UCSD-AML1 (cell line): ENCODE measurements at regions not wholly inside any gene's neighbourhood (a gene's known extent, or its start where the extent isn't known, plus 50 kb on each side); places are given as distances from the start of the nearest gene placed in this dataset.

Experiments
- DNase-seq: peaks from one replicate; lab custom pipeline; 2025; ENCODE audit not compliant: unreplicated experiment; lab: John Stamatoyannopoulos, UW

GRCh38 chr14:71321574-71322315, 414.5 kb downstream of the PCNX1 start:
- DNase-seq, result no peak

GRCh38 chr14:71322655-71323250, 415.5 kb downstream of the PCNX1 start:
- DNase-seq, result no peak

GRCh38 chr14:71324767-71325272, 417.6 kb downstream of the PCNX1 start:
- DNase-seq, result no peak

- no peak for DNase-seq
Observed at GRCh38 chr14:71327691-71328090, 420.4 kb downstream of the PCNX1 start.

- DNase-seq, result no peak
Observed at GRCh38 chr14:71328183-71328582, 420.9 kb downstream of the PCNX1 start.

- DNase-seq, result no peak
Observed at GRCh38 chr14:71328954-71329353, 421.7 kb downstream of the PCNX1 start.

GRCh38 chr14:71331403-71331802, 424.1 kb downstream of the PCNX1 start:
- DNase-seq, result no peak

GRCh38 chr14:71332476-71332875, 425.2 kb downstream of the PCNX1 start:
- DNase-seq, result no peak

- no peak for DNase-seq
Observed at GRCh38 chr14:71333705-71334104, 426.4 kb downstream of the PCNX1 start.

- DNase-seq, result no peak
Observed at GRCh38 chr14:71336489-71337192, 429.4 kb downstream of the PCNX1 start.

- no peak for DNase-seq
Observed at GRCh38 chr14:71338153-71338552, 430.9 kb downstream of the PCNX1 start.

GRCh38 chr14:71339650-71340415, 432.6 kb downstream of the PCNX1 start:
- DNase-seq, result no peak

- DNase-seq, result no peak
Observed at GRCh38 chr14:71341156-71341555, 433.9 kb downstream of the PCNX1 start.

- DNase-seq, result no peak
Observed at GRCh38 chr14:71343724-71344123, 436.5 kb downstream of the PCNX1 start.

- DNase-seq, result no peak
Observed at GRCh38 chr14:71344506-71344905, 437.2 kb downstream of the PCNX1 start.

- no peak for DNase-seq
Observed at GRCh38 chr14:71346685-71347084, 439.4 kb downstream of the PCNX1 start.

- DNase-seq, result no peak
Observed at GRCh38 chr14:71348394-71348793, 441.1 kb downstream of the PCNX1 start.

- no peak for DNase-seq
Observed at GRCh38 chr14:71348817-71349216, 441.6 kb downstream of the PCNX1 start.

GRCh38 chr14:71354142-71354541, 446.9 kb downstream of the PCNX1 start:
- DNase-seq, result no peak

- no peak for DNase-seq
Observed at GRCh38 chr14:71354801-71355200, 447.5 kb downstream of the PCNX1 start.
